ENCODE measurements at regions not wholly inside any gene's neighbourhood (a gene's known extent, or its start where the extent isn't known, plus 50 kb on each side); places are given as distances from the start of the nearest gene placed in this dataset.

DNA sequence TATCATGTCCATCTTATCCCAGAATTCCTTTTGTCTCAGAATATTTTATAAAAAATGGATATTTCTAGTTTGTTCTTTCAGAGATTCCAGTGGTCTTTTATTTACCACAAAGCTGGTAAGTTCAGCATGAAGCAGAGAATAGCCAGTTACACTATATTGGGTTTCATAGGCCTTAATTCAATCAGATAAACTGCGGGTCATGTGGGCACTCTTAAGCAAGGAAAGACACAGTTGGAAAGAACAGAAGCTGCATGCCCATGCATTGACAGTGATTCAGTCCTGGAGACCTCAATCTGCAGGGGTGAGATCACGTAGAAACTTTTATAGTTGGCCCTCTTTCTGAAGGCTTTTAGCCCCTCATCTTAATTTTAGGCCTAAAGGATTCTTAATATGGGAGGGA is 281.3 kb upstream of the IGFBP3 start:
- TF ChIP-seq, protein P1, sequence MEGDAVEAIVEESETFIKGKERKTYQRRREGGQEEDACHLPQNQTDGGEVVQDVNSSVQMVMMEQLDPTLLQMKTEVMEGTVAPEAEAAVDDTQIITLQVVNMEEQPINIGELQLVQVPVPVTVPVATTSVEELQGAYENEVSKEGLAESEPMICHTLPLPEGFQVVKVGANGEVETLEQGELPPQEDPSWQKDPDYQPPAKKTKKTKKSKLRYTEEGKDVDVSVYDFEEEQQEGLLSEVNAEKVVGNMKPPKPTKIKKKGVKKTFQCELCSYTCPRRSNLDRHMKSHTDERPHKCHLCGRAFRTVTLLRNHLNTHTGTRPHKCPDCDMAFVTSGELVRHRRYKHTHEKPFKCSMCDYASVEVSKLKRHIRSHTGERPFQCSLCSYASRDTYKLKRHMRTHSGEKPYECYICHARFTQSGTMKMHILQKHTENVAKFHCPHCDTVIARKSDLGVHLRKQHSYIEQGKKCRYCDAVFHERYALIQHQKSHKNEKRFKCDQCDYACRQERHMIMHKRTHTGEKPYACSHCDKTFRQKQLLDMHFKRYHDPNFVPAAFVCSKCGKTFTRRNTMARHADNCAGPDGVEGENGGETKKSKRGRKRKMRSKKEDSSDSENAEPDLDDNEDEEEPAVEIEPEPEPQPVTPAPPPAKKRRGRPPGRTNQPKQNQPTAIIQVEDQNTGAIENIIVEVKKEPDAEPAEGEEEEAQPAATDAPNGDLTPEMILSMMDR (IDR thresholded peaks at IDR 0.05; ENCODE audit: low read depth, low read length): no peak
- TF ChIP-seq POLR2A (IDR thresholded peaks at IDR 0.05; ENCODE audit: extremely low read depth, insufficient read length) (no peak), MAX (IDR thresholded peaks at IDR 0.05; ENCODE audit: low read depth, low read length) (no peak)
